Gastrocnemius medialis (tissue), 4 donors: ENCODE measurements at regions not wholly inside any gene's neighbourhood (a gene's known extent, or its start where the extent isn't known, plus 50 kb on each side); places are given as distances from the start of the nearest gene placed in this dataset.

ENCODE experiments used
- CTCF ChIP-seq, 5 experiments: fragments of 450-650 bp in 3 of 5; fragments of 200-600 bp in 2 of 5; sonication (generic) in 2 of 5; IDR thresholded peaks in 4 of 5; conservative IDR thresholded peaks in 1 of 5; 1 replicate in 4 of 5; 2 replicates in 1 of 5; pipeline ENCODE4 v1.5.1; 2016 to 2019; ENCODE audit warnings: antibody characterized with exemption in 5 of 5, mild to moderate bottlenecking in 3 of 5, moderate library complexity in 3 of 5
- POLR2A ChIP-seq, 2 donors: fragments of 450-650 bp; IDR thresholded peaks; one replicate each; pipeline ENCODE4 v1.6.1; 2017; ENCODE audit warnings: antibody characterized with exemption in 2 of 2, mild to moderate bottlenecking in 2 of 2, moderate library complexity in 2 of 2

- TF ChIP-seq CTCF (IDR thresholded peaks at IDR 0.05 in 4 of 5, conservative IDR thresholded peaks at IDR 0.05 in 1 of 5) (no peak), POLR2A (IDR thresholded peaks at IDR 0.05) (no peak)
These were observed 291.9 kb downstream of the NDFIP2 start for GRCh38 chr13:79772811-79773210.
